Suppressor macrophage treated with lipopolysaccharide for 4 hours (primary cell): ENCODE measurements at regions not wholly inside any gene's neighbourhood (a gene's known extent, or its start where the extent isn't known, plus 50 kb on each side); places are given as distances from the start of the nearest gene placed in this dataset.
"Not testable (repeated sequence)": the region's sequence is repeated elsewhere in the genome, so short reads cannot be mapped to it uniquely, and the experiment has no call there.

Source experiments
- DNase-seq: peaks from one replicate; pipeline ENCODE4 v3.0.0-alpha.2; 2020

- no peak for DNase-seq
These were observed 511.2 kb upstream of the GRAMD2B start for GRCh38 chr5:125912028-125912427.

GRCh38 chr5:125913200-125913599 lies 510.0 kb upstream of the GRAMD2B start:
- DNase-seq: no peak

- DNase-seq: no peak
These were observed 508.7 kb upstream of the GRAMD2B start for GRCh38 chr5:125914471-125914870.

- DNase-seq: not testable (repeated sequence)
These were observed 499.3 kb upstream of the GRAMD2B start for GRCh38 chr5:125923958-125924357.

- no peak for DNase-seq
These were observed 497.0 kb upstream of the GRAMD2B start for GRCh38 chr5:125926172-125926571.

GRCh38 chr5:125928663-125929062 lies 494.5 kb upstream of the GRAMD2B start:
- no peak for DNase-seq

- DNase-seq: no peak
These were observed 473.1 kb upstream of the GRAMD2B start for GRCh38 chr5:125950012-125950615.

- DNase-seq: no peak
These were observed 462.1 kb upstream of the GRAMD2B start for GRCh38 chr5:125961150-125961549.

GRCh38 chr5:125965577-125965976 lies 457.6 kb upstream of the GRAMD2B start:
- no peak for DNase-seq

GRCh38 chr5:125967576-125967975 lies 455.6 kb upstream of the GRAMD2B start:
- DNase-seq: no peak

GRCh38 chr5:125969011-125969813 lies 454.0 kb upstream of the GRAMD2B start:
- no peak for DNase-seq

- no peak for DNase-seq
These were observed 453.4 kb upstream of the GRAMD2B start for GRCh38 chr5:125969814-125970171.

- DNase-seq: no peak
These were observed 452.4 kb upstream of the GRAMD2B start for GRCh38 chr5:125970631-125971307.

GRCh38 chr5:125972706-125973105 lies 450.5 kb upstream of the GRAMD2B start:
- no peak for DNase-seq

GRCh38 chr5:125974679-125975078 lies 448.5 kb upstream of the GRAMD2B start:
- DNase-seq: no peak

GRCh38 chr5:125976421-125977000 lies 446.7 kb upstream of the GRAMD2B start:
- no peak for DNase-seq

GRCh38 chr5:125978015-125978414 lies 445.2 kb upstream of the GRAMD2B start:
- no peak for DNase-seq

- DNase-seq: no peak
These were observed 443.6 kb upstream of the GRAMD2B start for GRCh38 chr5:125979636-125980035.

- DNase-seq: no peak
These were observed 442.2 kb upstream of the GRAMD2B start for GRCh38 chr5:125981016-125981415.

- no peak for DNase-seq
These were observed 435.4 kb upstream of the GRAMD2B start for GRCh38 chr5:125987677-125988255.

- DNase-seq: no peak
These were observed 431.2 kb upstream of the GRAMD2B start for GRCh38 chr5:125992050-125992449.

GRCh38 chr5:125999271-126000030 lies 423.8 kb upstream of the GRAMD2B start:
- DNase-seq: not testable (repeated sequence)

GRCh38 chr5:126000507-126000906 lies 422.7 kb upstream of the GRAMD2B start:
- DNase-seq: no peak
